GM20431 (cell line): ENCODE measurements at regions not wholly inside any gene's neighbourhood (a gene's known extent, or its start where the extent isn't known, plus 50 kb on each side); places are given as distances from the start of the nearest gene placed in this dataset.

Experiments
- in situ Hi-C: fragments of 300-500 bp; cut with MseI, MboI; formaldehyde crosslinking; loops from one replicate; pipeline ENCODE4 v1.15.0; 2020; ENCODE audit warnings: low sequenced_read_pairs; ENCODE audit not compliant: unreplicated experiment

DNA sequence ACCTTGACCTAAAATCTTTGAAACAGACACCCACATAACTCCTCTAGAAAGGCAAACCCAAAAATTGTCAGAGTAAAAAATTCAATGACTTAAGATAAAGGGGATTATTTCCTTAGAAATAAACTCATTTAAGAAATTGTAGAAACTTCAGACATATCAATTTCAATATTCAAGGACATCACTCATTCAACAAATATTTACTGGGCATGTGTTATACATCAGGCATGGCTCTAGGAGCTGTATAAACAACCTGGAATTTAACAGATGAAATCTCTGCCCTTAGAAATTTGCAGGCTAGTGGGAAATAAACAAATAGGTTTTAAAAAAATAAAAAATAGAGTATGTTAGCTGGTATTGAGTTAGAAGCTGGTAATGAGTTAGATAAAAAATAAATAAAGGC lies 84.0 kb upstream of the LSM14A start:
- in situ Hi-C loops: loop anchor here (25.0 kb wide), 1 partner anchor 301 kb away; the partner anchor contains the start of gene KCTD15

DNA sequence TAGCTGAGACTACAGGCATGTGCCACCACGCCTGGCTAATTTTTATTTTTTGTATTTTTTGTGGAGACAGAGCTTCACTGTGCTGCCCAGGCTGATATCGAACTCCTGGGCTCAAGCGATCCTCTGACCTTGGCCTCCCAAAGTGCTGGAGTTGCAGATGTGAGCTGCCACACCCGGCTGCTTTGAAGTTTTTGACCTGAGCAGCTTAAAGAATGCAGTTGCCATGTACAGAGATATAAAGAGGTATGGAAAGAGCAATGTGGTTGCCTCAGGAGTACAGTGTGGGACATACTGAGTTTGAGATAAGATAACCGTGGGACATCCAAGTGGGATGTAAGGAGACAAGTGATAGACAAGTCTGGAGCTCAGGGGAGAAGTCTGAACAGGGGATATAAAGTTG lies 82.7 kb upstream of the LSM14A start:
- in situ Hi-C loops: loop anchor here (25.0 kb wide), 1 partner anchor 302 kb away; the partner anchor contains the start of gene KCTD15

DNA sequence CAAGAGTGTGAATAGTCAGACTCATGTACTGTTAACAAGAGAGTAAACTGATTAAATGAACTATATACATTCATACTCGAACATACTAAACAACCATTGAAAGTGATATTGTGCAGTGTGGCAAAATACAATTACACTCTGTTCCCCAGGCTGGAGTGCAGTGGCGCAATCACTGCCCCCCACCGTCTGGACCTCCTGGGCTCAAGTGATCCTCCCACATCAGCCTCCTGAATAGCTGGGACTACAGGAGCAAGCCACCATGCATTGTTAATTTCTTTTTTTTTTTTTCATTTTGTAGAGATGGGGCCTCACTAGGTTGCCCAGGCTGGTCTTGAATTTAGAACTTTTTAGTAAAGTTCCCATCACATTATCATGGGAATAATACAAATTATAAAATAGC lies 77.3 kb upstream of the LSM14A start:
- in situ Hi-C loops: loop anchor here (25.0 kb wide), 1 partner anchor 308 kb away; the partner anchor contains the start of gene KCTD15

DNA sequence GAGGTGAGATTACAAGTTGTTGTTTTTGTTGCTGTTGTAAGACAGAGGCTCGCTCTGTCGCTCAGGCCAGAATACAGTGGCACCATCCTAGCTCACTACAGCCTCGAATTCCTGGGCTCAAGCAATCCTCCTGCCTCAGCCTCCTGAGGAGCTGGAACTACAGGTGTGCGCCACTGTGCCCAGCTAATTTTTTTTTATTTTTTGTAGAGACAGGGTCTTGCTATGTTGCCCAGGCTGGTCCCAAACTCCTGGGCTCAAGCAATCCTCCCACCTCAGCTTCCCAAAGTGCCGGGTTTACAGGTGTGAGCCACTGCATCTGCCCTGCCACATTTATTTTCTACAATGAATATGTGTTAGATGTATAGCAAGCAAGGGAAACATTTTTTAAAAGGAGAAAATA lies 76.9 kb upstream of the LSM14A start:
- in situ Hi-C loops: loop anchor here (25.0 kb wide), 1 partner anchor 308 kb away; the partner anchor contains the start of gene KCTD15

DNA sequence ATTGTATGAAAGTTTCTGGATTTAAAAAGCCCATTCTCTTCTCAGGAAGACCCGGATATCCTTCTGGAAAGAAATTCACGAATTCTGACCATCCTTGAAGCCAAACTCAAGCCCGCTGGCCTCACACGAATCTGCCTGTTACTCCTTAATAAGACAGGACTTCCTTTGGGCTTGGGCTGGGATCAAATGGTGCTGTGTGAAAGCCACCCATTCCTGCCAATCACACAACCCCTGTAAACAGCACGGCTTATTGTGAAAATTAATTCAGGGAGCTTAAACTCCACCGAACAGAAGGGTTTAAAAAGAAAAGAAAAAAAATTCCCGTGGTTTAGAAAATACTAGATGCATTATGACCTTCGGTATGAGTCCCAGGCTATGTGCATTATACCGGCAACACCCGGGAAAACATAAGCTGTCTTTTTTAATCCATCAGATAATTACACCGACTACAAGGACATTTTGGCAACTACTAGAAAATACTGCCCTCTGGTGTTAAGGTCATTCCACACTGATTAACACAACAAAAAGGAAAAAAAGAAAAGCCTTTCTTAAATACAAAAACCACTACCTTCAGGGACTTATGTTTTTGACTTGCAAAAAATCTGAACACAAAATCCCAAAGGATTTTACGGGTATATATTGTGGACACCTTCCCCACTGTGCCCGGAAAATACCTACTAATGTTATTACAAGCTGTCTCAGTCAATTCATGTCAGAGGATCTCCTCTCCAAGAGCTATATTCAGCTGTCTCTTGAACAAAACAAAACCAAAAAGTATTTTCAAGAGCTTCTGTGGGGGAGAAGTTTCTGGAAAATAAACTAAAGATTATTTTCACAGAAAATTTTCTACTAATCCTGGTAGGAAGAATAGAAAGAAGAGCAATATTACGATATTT lies 76.0 kb upstream of the LSM14A start:
- in situ Hi-C loops: loop anchor here (25.0 kb wide), 1 partner anchor 309 kb away; the partner anchor contains the start of gene KCTD15

DNA sequence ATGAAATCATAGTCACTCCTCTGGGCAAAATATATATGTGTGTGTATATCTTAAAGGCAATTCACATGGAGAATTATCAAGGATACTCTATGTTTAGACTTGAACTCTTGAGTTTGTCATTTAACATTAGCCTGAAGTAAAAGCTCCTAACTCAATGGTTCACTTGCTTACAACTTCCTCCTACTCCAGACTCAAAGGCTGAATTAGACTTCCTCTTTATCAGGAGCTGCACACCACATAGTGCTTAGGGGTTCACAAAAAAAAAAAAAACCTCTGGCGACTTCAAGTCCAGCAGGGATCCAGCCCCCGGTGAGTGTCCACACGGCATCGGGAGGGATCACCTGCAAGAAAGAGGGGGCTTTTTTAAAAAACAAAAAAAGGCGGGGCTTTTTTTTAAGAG lies 68.2 kb upstream of the LSM14A start:
- in situ Hi-C loops: no loop called here

DNA sequence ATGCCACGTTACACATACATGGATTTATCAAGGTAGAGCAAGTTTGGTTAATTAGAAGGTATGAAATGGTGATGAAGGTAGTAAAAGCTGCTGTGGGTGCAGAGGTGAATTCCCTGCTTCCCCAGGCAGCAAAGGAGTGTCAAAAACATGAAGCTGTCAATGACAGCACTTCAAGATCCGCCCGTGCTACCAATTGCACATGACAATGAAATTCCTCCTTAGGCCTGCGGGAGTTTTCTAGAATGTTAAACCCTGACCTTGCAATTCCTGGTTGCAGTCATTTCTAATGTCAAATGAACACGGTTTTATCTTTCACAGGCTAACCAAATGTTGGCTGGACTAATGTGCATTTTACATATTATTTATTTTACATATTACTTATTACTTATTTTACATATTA lies 67.7 kb upstream of the LSM14A start:
- in situ Hi-C loops: no loop called here

DNA sequence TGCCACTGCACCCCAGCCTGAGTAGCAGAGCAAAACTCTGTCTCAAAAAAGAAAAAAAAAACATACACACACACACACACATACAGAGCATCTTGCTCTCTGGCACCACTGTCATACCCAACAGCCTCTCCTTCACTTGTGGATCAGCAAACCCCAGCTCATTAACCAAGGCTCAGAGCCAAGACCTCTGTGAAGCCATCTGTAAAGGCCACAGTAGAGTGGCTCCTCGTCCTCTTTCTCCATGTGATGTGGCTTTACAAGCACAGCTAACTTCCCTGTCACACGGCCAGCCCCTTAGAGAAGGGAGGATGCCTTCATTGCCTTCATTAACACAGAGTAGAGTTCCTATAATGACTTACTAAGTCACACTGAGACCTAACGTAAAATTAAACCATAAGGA lies 62.7 kb upstream of the LSM14A start:
- in situ Hi-C loops: no loop called here

DNA sequence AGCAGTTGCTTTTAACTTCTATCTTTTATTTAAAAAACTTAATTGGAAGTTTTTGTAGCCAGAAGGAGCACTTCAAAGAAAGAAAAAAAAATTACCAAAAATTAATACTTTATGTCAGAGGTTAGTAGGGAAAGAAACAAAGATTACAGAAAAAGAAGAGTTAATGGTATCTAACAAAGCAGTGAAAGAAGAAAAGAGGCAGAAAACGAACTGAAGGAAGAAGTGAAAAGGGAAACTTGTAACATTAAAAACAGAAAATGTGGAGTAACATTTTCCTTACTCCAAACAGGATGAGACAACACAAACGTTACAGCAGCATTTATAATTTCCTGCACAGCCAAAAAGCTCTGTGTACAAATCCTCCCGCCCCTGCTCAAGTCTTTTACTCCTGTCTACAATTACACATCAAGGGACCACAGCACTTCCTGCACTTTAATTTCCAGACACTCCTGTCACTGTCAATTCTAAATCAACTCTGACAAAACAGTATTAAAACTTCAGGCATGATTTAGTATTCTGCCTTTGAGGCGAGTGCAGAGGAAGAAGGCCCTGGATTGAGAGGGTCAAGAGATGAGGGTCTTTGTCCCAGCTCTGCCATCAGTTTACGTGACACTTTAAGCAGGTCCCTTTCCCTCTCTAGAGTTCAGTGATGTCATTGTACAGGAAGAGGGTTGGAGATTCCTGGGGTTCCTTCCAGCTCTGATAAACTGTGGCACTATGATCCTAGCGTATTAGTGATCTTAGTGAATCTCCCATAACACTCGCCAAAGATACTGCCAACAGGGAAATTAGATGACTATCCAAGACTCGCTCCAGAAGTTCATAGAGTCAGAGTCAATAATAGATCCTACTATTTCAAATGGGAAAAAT lies 53.2 kb upstream of the LSM14A start:
- in situ Hi-C loops: no loop called here

DNA sequence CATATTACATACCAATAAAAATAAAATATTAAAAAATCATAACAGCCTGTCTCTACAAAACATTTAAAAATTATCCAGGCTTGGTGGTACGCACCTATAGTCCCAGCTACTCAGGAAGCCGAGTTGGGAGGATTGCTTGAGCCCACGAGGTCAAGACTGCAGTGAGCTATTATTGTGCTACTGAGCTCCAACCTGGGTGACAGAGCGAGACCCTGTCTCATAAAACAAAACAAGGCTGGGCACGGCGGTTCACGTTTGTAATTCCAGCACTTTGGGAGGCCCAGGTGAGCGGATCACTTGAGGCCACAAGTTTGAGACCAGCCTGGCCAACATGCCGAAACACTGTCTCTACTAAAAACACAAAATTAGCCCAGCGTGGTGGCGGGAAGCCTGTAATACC lies 52.2 kb upstream of the LSM14A start:
- in situ Hi-C loops: no loop called here

DNA sequence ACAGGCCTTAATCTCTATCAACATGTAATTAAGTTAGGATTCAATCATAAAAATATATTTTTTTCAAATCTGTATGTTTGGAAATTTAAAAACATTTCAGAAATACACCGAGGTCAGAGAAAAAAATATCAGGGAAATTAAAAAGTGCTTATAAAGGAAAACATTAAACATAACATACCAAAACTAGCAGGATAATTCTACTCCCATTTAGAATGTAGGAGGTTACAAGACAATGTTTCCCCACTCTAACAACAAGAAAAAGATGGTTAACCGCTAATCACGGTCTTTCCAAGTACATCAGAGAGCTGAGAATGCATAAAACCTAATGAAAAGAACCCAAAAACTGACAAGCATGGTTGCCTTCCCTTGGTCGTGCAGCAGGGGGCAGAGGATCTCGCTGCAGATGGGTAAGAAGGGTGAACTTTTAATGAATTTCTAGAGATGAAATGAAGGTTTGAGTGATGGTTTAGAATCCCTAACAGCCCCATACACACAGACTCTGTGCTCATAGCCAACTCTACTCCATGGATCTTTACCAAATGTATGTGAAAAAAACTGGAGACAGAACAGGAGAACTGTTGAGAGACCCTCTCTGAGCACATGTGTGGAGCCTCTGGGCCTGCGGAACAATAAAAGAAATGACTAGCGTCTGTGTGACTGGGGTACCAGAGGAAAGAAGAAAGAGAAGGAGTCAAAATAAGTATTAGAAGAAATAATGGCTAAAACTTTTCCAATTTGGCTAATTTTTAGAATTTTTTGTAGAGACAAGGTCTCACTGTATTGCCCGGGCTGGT lies 51.3 kb upstream of the LSM14A start:
- in situ Hi-C loops: no loop called here
